Gastrocnemius medialis (tissue), 4 donors: ENCODE measurements at regions not wholly inside any gene's neighbourhood (a gene's known extent, or its start where the extent isn't known, plus 50 kb on each side); places are given as distances from the start of the nearest gene placed in this dataset.

ENCODE experiments used
- POLR2A ChIP-seq, 2 donors: fragments of 450-650 bp; IDR thresholded peaks; one replicate each; pipeline ENCODE4 v1.6.1; 2017; ENCODE audit warnings: antibody characterized with exemption in 2 of 2, mild to moderate bottlenecking in 2 of 2, moderate library complexity in 2 of 2
- TF ChIP-seq, protein P1 (sequence below), 5 experiments: fragments of 450-650 bp in 3 of 5; fragments of 200-600 bp in 2 of 5; sonication (generic) in 2 of 5; IDR thresholded peaks in 4 of 5; conservative IDR thresholded peaks in 1 of 5; 1 replicate in 4 of 5; 2 replicates in 1 of 5; pipeline ENCODE4 v1.5.1; 2016 to 2019; ENCODE audit warnings: antibody characterized with exemption in 5 of 5, mild to moderate bottlenecking in 3 of 5, moderate library complexity in 3 of 5

DNA sequence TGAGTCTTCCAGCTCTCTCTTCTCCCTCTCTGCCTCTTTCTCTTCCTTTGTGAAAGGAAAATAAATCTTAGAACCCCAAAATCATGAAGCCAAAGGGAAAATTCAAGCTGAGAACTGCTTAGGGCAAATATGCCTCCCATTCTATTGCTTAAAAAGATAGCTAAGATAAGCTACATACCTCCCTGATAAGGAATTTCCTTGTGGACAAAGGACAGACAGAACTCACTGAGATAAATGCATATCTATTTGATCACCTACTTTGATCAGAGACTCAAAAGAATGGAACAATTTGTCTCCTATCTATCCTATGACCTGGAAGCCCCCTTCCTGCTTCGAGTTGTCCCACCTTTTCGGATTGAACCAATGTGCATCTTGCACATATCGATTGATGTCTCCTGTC is 220.6 kb upstream of the NMUR2 start:
- TF ChIP-seq, protein P1, sequence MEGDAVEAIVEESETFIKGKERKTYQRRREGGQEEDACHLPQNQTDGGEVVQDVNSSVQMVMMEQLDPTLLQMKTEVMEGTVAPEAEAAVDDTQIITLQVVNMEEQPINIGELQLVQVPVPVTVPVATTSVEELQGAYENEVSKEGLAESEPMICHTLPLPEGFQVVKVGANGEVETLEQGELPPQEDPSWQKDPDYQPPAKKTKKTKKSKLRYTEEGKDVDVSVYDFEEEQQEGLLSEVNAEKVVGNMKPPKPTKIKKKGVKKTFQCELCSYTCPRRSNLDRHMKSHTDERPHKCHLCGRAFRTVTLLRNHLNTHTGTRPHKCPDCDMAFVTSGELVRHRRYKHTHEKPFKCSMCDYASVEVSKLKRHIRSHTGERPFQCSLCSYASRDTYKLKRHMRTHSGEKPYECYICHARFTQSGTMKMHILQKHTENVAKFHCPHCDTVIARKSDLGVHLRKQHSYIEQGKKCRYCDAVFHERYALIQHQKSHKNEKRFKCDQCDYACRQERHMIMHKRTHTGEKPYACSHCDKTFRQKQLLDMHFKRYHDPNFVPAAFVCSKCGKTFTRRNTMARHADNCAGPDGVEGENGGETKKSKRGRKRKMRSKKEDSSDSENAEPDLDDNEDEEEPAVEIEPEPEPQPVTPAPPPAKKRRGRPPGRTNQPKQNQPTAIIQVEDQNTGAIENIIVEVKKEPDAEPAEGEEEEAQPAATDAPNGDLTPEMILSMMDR (IDR thresholded peaks at IDR 0.05 in 4 of 5, conservative IDR thresholded peaks at IDR 0.05 in 1 of 5) = no peak
- TF ChIP-seq POLR2A (IDR thresholded peaks at IDR 0.05) = no peak
